Astrocyte (in vitro differentiated cells and primary cell): ENCODE measurements at regions not wholly inside any gene's neighbourhood (a gene's known extent, or its start where the extent isn't known, plus 50 kb on each side); places are given as distances from the start of the nearest gene placed in this dataset.

Experiments
- CTCF ChIP-seq: IDR thresholded peaks from 2 replicates; pipeline ENCODE4 v1.5.1; 2011; ENCODE audit warnings: low read depth, mild to moderate bottlenecking, inconsistent platforms, low read length, moderate library complexity; ENCODE audit not compliant: insufficient read depth
- EZH2 ChIP-seq: IDR thresholded peaks from 2 replicates; pipeline ENCODE4 v1.6.1; 2012; ENCODE audit warnings: mild to moderate bottlenecking, low read length, inconsistent platforms; ENCODE audit not compliant: insufficient read depth

- no peak for TF ChIP-seq CTCF
- TF ChIP-seq EZH2: no peak
These were observed 169.2 kb upstream of the SLC30A5 start for GRCh38 chr5:68924481-68925145.
